ENCODE measurements at regions not wholly inside any gene's neighbourhood (a gene's known extent, or its start where the extent isn't known, plus 50 kb on each side); places are given as distances from the start of the nearest gene placed in this dataset.
"Not testable (repeated sequence)": the region's sequence is repeated elsewhere in the genome, so short reads cannot be mapped to it uniquely, and the experiment has no call there.

GRCh38 chr10:56583316-56583715 lies 222.3 kb upstream of the ZWINT start:
- no peak overlapping the region for H3K4me3 ChIP-seq (ENCODE audit: low read length)
- no peak for DNase-seq (ENCODE audit: low read depth, low spot score)

GRCh38 chr10:56567580-56567979 lies 206.5 kb upstream of the ZWINT start:
- H3K4me3 ChIP-seq (ENCODE audit: low read length), result no peak overlapping the region
- no peak for DNase-seq (ENCODE audit: low read depth, low spot score)

- no peak overlapping the region for H3K4me3 ChIP-seq (ENCODE audit: low read length)
- no peak for DNase-seq (ENCODE audit: low read depth, low spot score)
Observed at GRCh38 chr10:56561336-56561735, 200.3 kb upstream of the ZWINT start.

- H3K4me3 ChIP-seq (ENCODE audit: low read length), result no peak overlapping the region
- no peak for DNase-seq (ENCODE audit: low read depth, low spot score)
Observed at GRCh38 chr10:56551037-56551436, 190.0 kb upstream of the ZWINT start.

GRCh38 chr10:56547163-56547562 lies 186.1 kb upstream of the ZWINT start:
- H3K4me3 ChIP-seq (ENCODE audit: low read length), result no peak overlapping the region
- DNase-seq (ENCODE audit: low read depth, low spot score), result no peak

- no peak for DNase-seq (ENCODE audit: low read depth, low spot score)
Observed at GRCh38 chr10:56537984-56538383, 176.9 kb upstream of the ZWINT start.

GRCh38 chr10:56522166-56522565 lies 161.1 kb upstream of the ZWINT start:
- no peak overlapping the region for H3K4me3 ChIP-seq (ENCODE audit: low read length)
- no peak for DNase-seq (ENCODE audit: low read depth, low spot score)

More at GRCh38 chr10:56537984-56538383, 176.9 kb upstream of the ZWINT start:
- no peak overlapping the region for H3K4me3 ChIP-seq (ENCODE audit: low read length)

GRCh38 chr10:56508562-56508961 lies 147.5 kb upstream of the ZWINT start:
- no peak overlapping the region for H3K4me3 ChIP-seq (ENCODE audit: low read length)
- no peak for DNase-seq (ENCODE audit: low read depth, low spot score)

GRCh38 chr10:56507033-56507432 lies 146.0 kb upstream of the ZWINT start:
- H3K4me3 ChIP-seq (ENCODE audit: low read length), result no peak overlapping the region
- DNase-seq (ENCODE audit: low read depth, low spot score), result peak; percentile 51

GRCh38 chr10:56505555-56505954 lies 144.5 kb upstream of the ZWINT start:
- no peak for DNase-seq (ENCODE audit: low read depth, low spot score)
- no peak overlapping the region for H3K4me3 ChIP-seq (ENCODE audit: low read length)

- DNase-seq (ENCODE audit: low read depth, low spot score), result no peak
- no peak overlapping the region for H3K4me3 ChIP-seq (ENCODE audit: low read length)
Observed at GRCh38 chr10:56496186-56496486, 135.1 kb upstream of the ZWINT start.

GRCh38 chr10:56487746-56488145 lies 126.7 kb upstream of the ZWINT start:
- H3K4me3 ChIP-seq (ENCODE audit: low read length), result no peak overlapping the region
- DNase-seq (ENCODE audit: low read depth, low spot score), result no peak

- no peak overlapping the region for H3K4me3 ChIP-seq (ENCODE audit: low read length)
- DNase-seq (ENCODE audit: low read depth, low spot score), result no peak
Observed at GRCh38 chr10:56481521-56482091, 120.5 kb upstream of the ZWINT start.

- H3K4me3 ChIP-seq (ENCODE audit: low read length), result no peak overlapping the region
- no peak for DNase-seq (ENCODE audit: low read depth, low spot score)
Observed at GRCh38 chr10:56472978-56473377, 111.9 kb upstream of the ZWINT start.

- DNase-seq (ENCODE audit: low read depth, low spot score), result no peak
- no peak overlapping the region for H3K4me3 ChIP-seq (ENCODE audit: low read length)
Observed at GRCh38 chr10:56470701-56471100, 109.6 kb upstream of the ZWINT start.

- H3K4me3 ChIP-seq (ENCODE audit: low read length), result no peak overlapping the region
- no peak for DNase-seq (ENCODE audit: low read depth, low spot score)
Observed at GRCh38 chr10:56469482-56469881, 108.4 kb upstream of the ZWINT start.

GRCh38 chr10:56466005-56466404 lies 104.9 kb upstream of the ZWINT start:
- no peak overlapping the region for H3K4me3 ChIP-seq (ENCODE audit: low read length)
- no peak for DNase-seq (ENCODE audit: low read depth, low spot score)

- H3K4me3 ChIP-seq (ENCODE audit: low read length), result no peak overlapping the region
- no peak for DNase-seq (ENCODE audit: low read depth, low spot score)
Observed at GRCh38 chr10:56449770-56450169, 88.7 kb upstream of the ZWINT start.

GRCh38 chr10:56447613-56448012 lies 86.6 kb upstream of the ZWINT start:
- DNase-seq (ENCODE audit: low read depth, low spot score), result not testable (repeated sequence)

GRCh38 chr10:56441337-56441736 lies 80.3 kb upstream of the ZWINT start:
- DNase-seq (ENCODE audit: low read depth, low spot score); H3K4me3 ChIP-seq (ENCODE audit: low read length): not testable (repeated sequence)

More at GRCh38 chr10:56447613-56448012, 86.6 kb upstream of the ZWINT start:
- not testable (repeated sequence) for H3K4me3 ChIP-seq (ENCODE audit: low read length)
